HFFc6 (cell line): ENCODE measurements at regions not wholly inside any gene's neighbourhood (a gene's known extent, or its start where the extent isn't known, plus 50 kb on each side); places are given as distances from the start of the nearest gene placed in this dataset.

Experiments
- DNase-seq: peaks from one replicate; pipeline ENCODE4 v3.0.0-alpha.2; 2018
- H3K27ac Mint-ChIP-seq: 2 replicates; pipeline ENCODE4 v1.8.0; 2020; ENCODE audit warnings: mild to moderate bottlenecking, mixed read lengths
- H3K27me3 Mint-ChIP-seq: 2 replicates; pipeline ENCODE4 v1.8.0; 2021; ENCODE audit warnings: mild to moderate bottlenecking, moderate library complexity, mixed read lengths; ENCODE audit not compliant: insufficient read depth
- H3K36me3 Mint-ChIP-seq: 2 replicates; pipeline ENCODE4 v1.8.0; 2021; ENCODE audit warnings: low read depth, mixed read lengths
- H3K4me1 Mint-ChIP-seq: 2 replicates; pipeline ENCODE4 v1.8.0; 2020; ENCODE audit warnings: low read depth, mixed read lengths
- H3K4me3 Mint-ChIP-seq: 2 replicates; pipeline ENCODE4 v1.8.0; 2020; ENCODE audit warnings: mild to moderate bottlenecking, moderate library complexity, mixed read lengths
- H3K9me3 Mint-ChIP-seq: 2 replicates; pipeline ENCODE4 v1.8.0; 2020; ENCODE audit warnings: mild to moderate bottlenecking, mixed read lengths
- CTCF ChIP-seq: fragments of 200-600 bp; sonication (generic); IDR thresholded peaks from 2 replicates; pipeline ENCODE4 v1.5.0; 2021; ENCODE audit warnings: antibody characterized with exemption, mild to moderate bottlenecking

DNA sequence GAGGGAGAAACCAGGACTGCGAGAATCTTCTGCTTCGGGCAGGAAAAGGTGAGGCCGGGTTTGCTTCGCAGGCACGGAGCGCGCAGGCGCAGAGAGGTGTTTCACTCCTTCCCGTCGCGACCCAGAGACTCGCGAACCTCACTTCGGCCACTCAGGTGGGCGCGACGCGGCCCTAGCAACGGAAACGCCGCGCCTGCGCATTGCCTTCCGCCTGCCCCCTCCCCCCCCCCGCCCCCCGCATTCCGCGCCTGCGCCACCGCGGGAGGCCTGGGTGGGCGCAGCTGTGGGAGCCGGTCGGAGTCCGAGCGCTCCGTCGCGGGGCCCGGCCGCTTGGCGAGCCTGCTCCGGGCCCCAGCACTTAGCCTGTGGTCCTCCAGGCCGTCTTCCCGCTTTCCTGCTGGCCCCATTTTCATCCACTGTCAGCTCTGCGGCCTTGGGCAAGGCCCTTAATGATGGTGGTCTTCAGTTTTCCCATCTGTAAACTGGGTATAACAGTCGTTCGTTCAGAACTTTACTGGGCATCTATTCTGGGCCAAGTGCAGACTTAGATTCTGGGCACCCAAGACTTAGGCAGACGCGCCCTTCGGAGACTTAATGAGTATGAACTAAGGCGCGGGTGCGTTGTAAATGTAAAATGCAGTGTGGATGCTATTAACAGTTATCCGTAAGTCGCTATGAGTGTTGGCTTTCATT lies 62.1 kb upstream of the ACKR3 start:
- peaks cover 7% of the 10 kb centered on the region; the same call in 1 of the 2 replicates for H3K36me3 Mint-ChIP-seq
- peaks cover 40% of the 10 kb centered on the region for H3K9me3 Mint-ChIP-seq
- DNase-seq: no peak
- no peak for TF ChIP-seq CTCF
- H3K27ac Mint-ChIP-seq: no peak overlapping the region
- H3K4me3 Mint-ChIP-seq: no peak overlapping the region
- no peaks in the 10 kb centered on the region for H3K4me1 Mint-ChIP-seq
- peaks cover 2% of the 10 kb centered on the region for H3K27me3 Mint-ChIP-seq

GRCh38 chr2:236508466-236508865 lies 61.2 kb upstream of the ACKR3 start:
- no peak overlapping the region for H3K4me3 Mint-ChIP-seq
- H3K27ac Mint-ChIP-seq: no peak overlapping the region
- no peak for DNase-seq
- H3K36me3 Mint-ChIP-seq: peaks cover 7% of the 10 kb centered on the region; the same call in 1 of the 2 replicates
- no peaks in the 10 kb centered on the region for H3K4me1 Mint-ChIP-seq
- TF ChIP-seq CTCF: no peak
- peaks cover 2% of the 10 kb centered on the region for H3K27me3 Mint-ChIP-seq
- H3K9me3 Mint-ChIP-seq: peaks cover 37% of the 10 kb centered on the region

DNA sequence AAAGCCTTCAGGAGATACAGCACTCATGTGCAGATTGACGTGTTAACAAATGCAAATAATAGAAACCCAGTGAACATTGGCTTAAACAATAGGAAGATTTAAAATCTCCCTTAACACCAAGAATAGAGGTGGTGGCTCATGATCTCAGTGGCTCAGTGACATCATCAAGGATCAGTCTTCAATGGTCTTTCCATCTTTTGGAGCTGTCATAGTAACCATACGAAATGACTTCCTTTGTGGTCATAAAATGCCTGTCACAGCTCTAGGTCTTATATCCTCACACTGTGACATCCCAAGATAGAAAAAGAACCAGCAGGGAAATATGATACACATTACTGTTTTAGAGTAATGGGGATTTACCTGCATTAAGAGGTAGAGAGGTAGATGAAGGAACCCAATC lies 59.6 kb upstream of the ACKR3 start:
- no peak for TF ChIP-seq CTCF
- peaks cover 24% of the 10 kb centered on the region for H3K9me3 Mint-ChIP-seq
- no peaks in the 10 kb centered on the region for H3K36me3 Mint-ChIP-seq
- no peaks in the 10 kb centered on the region for H3K4me1 Mint-ChIP-seq
- H3K27me3 Mint-ChIP-seq: peaks cover 2% of the 10 kb centered on the region
- H3K4me3 Mint-ChIP-seq: no peak overlapping the region
- no peak for DNase-seq
- no peak overlapping the region for H3K27ac Mint-ChIP-seq

DNA sequence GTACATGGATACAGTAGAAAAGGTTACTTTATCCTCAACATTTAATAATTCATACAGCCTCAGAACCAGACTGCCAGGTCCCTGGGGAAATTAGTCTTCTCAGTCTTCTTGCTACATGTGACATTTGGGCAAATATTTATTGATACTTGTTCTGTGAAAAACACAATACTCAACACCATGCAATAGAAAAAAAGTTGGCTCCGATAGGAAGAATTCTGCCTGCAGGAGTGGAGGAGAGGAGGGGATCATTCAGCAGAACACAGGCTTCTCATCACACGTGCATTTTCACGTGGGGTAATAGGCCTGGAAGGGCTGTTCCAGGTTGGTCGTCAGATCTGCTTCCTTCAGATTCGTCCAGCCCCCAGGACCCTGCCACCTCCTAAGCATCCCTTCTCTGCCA lies 58.4 kb upstream of the ACKR3 start:
- no peak overlapping the region for H3K4me3 Mint-ChIP-seq
- peaks cover 16% of the 10 kb centered on the region for H3K9me3 Mint-ChIP-seq
- H3K4me1 Mint-ChIP-seq: no peaks in the 10 kb centered on the region
- H3K27ac Mint-ChIP-seq: no peak overlapping the region
- DNase-seq: no peak
- H3K36me3 Mint-ChIP-seq: no peaks in the 10 kb centered on the region
- peaks cover 3% of the 10 kb centered on the region for H3K27me3 Mint-ChIP-seq
- TF ChIP-seq CTCF: no peak

DNA sequence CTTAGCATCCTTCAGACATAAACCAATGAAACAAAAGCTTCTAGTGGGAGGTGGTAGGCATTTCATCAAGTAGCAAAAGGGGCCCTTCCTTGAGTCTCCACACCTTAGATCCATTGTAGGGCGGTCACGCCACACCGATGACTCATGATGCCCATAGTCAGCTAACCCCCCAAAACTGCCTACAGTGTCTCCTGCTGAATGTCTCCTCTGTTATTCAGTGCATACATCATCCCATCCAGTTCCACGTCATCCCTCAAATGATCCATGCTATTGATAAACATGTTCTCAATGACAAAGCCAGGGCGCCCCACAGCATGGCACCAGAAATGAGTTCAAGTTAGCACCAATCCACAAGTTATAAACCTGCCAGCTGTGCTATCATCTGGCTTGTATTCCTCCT lies 57.4 kb upstream of the ACKR3 start:
- Mint-ChIP-seq H3K9me3 (peaks cover 10% of the 10 kb centered on the region), H3K4me1 (no peaks in the 10 kb centered on the region), H3K4me3 (no peak overlapping the region), H3K27me3 (peaks cover 3% of the 10 kb centered on the region; the same call in 1 of the 2 replicates), H3K27ac (no peak overlapping the region), H3K36me3 (no peaks in the 10 kb centered on the region)
- DNase-seq: no peak
- TF ChIP-seq CTCF: no peak
